NCI-H1105 (cell line): ENCODE measurements at regions not wholly inside any gene's neighbourhood (a gene's known extent, or its start where the extent isn't known, plus 50 kb on each side); places are given as distances from the start of the nearest gene placed in this dataset.

Source experiments
- DNase-seq: peaks from one replicate; lab custom pipeline; 2025; lab: John Stamatoyannopoulos, UW

- DNase-seq, result no peak
Observed at GRCh38 chr7:155202106-155202871, 95.4 kb upstream of the INSIG1 start.

GRCh38 chr7:155203059-155203881, 94.4 kb upstream of the INSIG1 start:
- no peak for DNase-seq

- no peak for DNase-seq
Observed at GRCh38 chr7:155203882-155204691, 93.6 kb upstream of the INSIG1 start.

GRCh38 chr7:155204744-155205367, 92.8 kb upstream of the INSIG1 start:
- DNase-seq, result no peak

GRCh38 chr7:155205368-155206317, 92.0 kb upstream of the INSIG1 start:
- no peak for DNase-seq

GRCh38 chr7:155206318-155207020, 91.2 kb upstream of the INSIG1 start:
- no peak for DNase-seq

GRCh38 chr7:155207326-155208002, 90.2 kb upstream of the INSIG1 start:
- no peak for DNase-seq

- DNase-seq, result no peak
Observed at GRCh38 chr7:155208681-155209477, 88.8 kb upstream of the INSIG1 start.

GRCh38 chr7:155209478-155210319, 88.0 kb upstream of the INSIG1 start:
- no peak for DNase-seq

- no peak for DNase-seq
Observed at GRCh38 chr7:155210356-155210755, 87.3 kb upstream of the INSIG1 start.

- no peak for DNase-seq
Observed at GRCh38 chr7:155211173-155211572, 86.5 kb upstream of the INSIG1 start.

GRCh38 chr7:155211761-155212160, 85.9 kb upstream of the INSIG1 start:
- no peak for DNase-seq

GRCh38 chr7:155212301-155213015, 85.2 kb upstream of the INSIG1 start:
- no peak for DNase-seq

GRCh38 chr7:155213385-155213784, 84.3 kb upstream of the INSIG1 start:
- DNase-seq, result no peak

GRCh38 chr7:155213955-155214740, 83.5 kb upstream of the INSIG1 start:
- peak; percentile 70 for DNase-seq

- no peak for DNase-seq
Observed at GRCh38 chr7:155215576-155216325, 81.9 kb upstream of the INSIG1 start.
